GM19351 (cell line): ENCODE measurements at regions not wholly inside any gene's neighbourhood (a gene's known extent, or its start where the extent isn't known, plus 50 kb on each side); places are given as distances from the start of the nearest gene placed in this dataset.
"Not testable (repeated sequence)": the region's sequence is repeated elsewhere in the genome, so short reads cannot be mapped to it uniquely, and the experiment has no call there.

Experiments used
- ATAC-seq: cut with Tn5 transposase; IDR thresholded peaks from one replicate; pipeline ENCODE4 v1.9.1; 2021; ENCODE audit warnings: mild to moderate bottlenecking, moderate library complexity; ENCODE audit not compliant: unreplicated experiment

GRCh38 chr2:187610450-187610849, 56.2 kb upstream of the TFPI start:
- ATAC-seq = not testable (repeated sequence)

GRCh38 chr2:187612857-187613256, 58.6 kb upstream of the TFPI start:
- ATAC-seq = no peak

DNA sequence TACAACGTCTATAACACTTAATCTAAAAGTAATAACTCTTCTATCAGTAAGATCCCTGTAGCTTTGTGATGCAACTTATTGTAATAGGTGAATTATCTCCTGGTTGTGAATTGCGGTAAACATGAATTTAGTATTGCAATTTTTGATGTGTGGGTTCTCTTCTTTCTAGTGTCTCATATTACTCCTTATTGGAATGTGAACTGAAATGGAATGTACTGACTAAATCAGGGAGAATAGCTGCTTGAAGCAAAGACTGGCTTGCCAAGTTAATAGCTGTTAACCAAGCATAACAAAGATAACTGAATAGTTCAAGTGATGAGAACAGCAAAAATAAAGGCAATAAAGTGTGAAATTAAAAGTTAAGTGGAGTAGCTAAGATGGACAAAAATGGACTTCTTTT, 60.5 kb upstream of the TFPI start:
- ATAC-seq = no peak

DNA sequence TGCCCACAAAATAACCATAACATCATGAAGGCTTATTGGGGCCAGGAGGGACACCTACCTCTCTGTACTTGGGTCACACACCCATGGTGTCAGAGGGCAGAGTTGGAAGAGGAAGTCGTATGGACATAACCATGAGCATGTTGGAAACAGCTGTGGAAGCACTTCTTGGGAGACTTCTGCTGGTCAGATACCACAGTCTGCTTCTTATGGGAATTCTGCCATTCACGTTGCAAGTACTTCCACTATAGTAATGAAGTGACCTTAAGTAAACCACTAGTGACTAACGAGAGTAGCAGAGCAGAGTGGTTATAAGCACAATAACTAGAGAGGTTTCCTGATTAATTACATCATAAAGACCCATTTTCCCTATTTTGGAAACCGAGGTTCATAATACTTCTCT, 61.1 kb upstream of the TFPI start:
- ATAC-seq = no peak

DNA sequence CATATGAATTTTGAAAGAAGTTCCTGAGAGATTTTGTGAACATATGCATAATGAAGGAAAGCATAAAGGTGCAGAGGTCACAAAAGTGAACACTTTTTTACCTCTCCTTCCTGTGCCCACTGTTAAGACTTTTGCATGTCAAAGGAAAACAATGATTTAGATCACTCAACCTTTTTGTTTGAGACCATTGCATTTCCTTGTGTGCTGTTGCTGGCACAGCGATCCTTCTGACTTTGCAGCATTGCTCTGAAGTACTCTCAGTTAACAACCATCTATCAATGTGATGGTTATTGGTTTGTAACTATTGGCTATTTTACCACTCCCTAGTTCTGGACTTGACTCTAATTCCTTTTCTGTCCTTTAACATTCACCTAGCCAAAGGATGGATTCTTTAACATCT, 61.7 kb upstream of the TFPI start:
- no peak for ATAC-seq

GRCh38 chr2:187617120-187617519, 62.9 kb upstream of the TFPI start:
- ATAC-seq = no peak

DNA sequence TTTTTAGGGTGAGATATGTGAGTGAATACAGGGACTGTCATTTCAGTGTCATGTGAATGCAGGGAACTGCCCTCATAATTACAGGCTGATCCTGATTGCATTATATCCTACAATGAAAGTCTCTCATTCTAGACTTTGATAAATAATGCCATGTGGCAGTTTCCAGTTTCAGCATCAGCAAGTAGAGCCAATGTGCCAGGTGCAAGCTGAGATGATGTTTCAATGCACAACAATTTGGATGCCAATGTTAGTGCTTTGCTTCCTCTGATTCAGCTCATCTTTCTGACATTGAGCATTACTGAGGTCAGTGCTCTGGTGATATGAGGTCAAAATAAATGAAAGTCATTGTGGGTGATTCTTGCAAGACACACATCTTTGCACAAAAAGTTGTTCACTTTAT, 63.7 kb upstream of the TFPI start:
- ATAC-seq = no peak

GRCh38 chr2:187618813-187619212, 64.6 kb upstream of the TFPI start:
- ATAC-seq = no peak

- no peak for ATAC-seq
Observed at GRCh38 chr2:187627153-187627552, 72.9 kb upstream of the TFPI start.

DNA sequence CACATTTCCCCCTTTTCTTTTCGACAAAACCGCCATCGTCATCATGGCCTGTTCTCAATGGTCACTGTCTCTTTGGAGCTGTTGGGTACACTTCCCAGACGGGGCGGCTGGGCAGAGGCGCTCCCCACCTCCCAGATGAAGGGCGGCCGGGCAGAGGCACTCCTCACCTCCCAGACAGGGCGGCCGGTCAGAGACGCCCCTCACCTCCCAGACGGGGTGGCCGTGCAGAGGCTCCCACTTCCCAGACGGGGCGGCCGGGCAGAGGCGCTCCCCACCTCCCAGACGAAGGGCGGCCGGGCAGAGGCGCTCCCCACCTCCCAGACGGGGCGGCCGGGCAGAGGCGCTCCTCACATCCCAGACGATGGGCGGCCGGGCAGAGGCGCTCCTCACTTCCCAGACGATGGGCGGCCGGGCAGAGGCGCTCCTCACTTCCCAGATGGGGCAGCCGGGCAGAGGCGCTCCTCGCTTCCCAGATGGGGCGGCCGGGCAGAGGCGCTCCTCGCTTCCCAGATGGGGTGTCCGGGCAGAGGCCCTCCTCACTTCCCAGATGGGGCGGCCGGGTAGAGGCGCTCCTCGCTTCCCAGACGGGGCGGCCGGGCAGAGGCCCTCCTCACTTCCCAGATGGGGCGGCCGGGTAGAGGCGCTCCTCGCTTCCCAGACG, 82.6 kb upstream of the TFPI start:
- not testable (repeated sequence) for ATAC-seq

DNA sequence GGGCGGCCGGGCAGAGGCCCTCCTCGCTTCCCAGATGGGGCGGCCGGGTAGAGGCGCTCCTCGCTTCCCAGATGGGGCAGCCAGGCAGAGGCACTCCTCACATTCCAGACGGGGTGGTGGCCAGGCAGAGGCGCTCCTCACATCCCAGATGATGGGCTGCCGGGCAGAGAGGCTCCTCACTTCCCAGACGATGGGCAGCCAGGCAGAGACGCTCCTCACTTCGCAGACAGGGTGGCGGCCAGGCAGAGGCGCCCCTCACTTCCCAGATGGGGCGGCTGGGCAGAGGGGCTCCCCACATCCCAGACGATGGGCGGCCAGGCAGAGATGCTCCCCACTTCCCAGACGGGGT, 83.1 kb upstream of the TFPI start:
- ATAC-seq = not testable (repeated sequence)

GRCh38 chr2:187637771-187638170, 83.5 kb upstream of the TFPI start:
- not testable (repeated sequence) for ATAC-seq

DNA sequence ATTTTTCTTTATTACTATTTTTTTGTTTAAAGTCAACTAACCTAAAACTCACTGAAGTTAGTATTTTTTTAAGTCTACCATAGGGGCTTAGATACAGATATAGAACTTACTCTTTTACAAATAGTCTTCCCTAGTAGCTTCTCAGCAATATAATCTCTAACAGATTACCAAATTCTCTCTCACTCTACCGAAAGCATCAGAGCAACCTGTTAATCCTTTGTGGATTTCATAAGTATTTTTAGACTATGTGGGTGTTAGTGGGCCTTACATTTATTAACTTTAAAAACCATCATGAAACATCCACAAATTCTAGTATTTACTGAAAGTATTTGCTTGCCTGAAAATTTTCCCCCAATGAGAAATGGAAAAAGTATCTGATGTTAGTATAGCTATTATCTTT, 84.6 kb upstream of the TFPI start:
- ATAC-seq = no peak

DNA sequence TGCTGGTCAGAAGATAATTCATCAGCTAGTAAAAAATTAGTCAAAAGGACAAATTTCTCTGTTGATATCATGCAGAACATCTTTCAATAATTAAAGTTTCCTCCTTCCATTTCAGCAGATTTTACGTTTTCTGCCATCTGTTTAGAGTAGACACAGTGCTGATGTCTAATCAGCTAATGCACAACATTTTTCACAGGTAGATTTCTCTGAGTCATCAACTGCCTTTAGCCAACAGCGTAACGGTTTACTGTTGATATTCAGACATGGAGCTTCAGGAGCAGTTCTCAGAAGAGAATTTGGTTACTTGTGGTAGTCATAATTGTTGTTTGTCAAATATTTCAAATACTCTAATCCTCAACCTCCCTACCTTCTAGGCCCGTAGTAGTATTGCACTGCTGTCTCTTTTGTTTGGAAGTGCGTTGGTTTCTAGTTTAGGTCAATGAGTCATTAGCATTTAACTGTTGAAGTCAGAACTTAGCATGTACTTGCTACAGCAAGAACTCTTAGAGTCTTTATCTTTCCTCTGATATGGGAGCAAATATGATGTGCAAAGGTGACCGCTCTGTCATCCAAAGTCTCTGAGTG, 86.8 kb upstream of the TFPI start:
- no peak for ATAC-seq

GRCh38 chr2:187642498-187642897, 88.3 kb upstream of the TFPI start:
- no peak for ATAC-seq

- no peak for ATAC-seq
Observed at GRCh38 chr2:187644486-187644885, 90.3 kb upstream of the TFPI start.

DNA sequence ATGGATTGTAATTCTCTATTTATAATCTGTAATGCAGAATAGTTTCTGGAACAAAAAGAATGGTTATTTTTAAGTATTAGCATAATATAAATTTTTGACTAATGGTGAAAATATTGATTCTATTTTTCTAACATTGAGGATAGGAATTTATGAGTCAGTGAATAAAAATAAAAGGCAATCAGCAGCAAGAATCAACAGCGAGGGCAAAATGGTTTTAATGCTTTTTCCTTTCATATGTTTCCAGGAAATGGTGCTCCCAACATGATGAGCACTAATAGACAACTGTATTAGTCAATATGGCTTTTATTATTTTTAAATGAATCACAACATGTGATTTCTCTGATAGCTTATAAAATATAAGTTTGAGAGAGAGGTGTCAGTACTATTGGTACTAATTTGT, 90.7 kb upstream of the TFPI start:
- no peak for ATAC-seq

DNA sequence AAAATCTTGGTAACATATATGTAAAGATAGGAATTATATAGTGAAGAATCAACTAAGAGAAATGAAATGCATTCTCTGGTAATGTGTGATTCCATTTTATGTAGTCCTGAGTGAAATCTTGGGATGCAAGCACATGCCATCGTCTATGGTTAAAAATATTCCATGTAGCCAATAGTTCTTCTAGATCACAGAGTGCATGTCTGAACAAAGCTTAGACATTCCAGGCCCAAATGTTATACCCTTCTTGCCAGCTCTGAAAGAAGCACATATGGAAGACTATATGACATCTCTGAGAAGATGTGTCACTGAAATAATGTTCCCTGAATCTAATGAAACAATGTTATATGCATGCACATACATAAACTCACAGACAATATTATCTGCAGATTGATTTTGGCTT, 92.3 kb upstream of the TFPI start:
- ATAC-seq = no peak

GRCh38 chr2:187654535-187654934, 100.3 kb upstream of the TFPI start:
- no peak for ATAC-seq

DNA sequence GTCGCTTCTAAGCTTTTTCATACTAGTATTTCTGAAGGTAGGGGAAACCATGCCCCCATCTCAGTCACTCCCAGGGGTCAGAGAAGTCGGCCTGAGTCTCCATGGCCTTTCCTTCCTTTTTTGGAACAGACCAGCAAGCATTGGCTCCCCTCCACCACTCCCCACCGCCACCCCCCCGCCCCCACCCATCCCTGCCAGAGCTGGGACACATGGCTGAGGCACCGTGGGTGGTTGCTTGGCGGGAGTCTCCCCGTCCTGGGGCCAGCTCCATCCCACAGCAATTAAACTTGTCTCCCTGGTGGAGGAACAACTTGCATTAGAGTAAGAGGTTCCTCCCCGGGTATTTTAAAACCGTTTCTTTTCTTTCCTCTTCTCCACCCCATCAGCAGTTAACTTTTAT, 100.8 kb upstream of the TFPI start:
- no peak for ATAC-seq

DNA sequence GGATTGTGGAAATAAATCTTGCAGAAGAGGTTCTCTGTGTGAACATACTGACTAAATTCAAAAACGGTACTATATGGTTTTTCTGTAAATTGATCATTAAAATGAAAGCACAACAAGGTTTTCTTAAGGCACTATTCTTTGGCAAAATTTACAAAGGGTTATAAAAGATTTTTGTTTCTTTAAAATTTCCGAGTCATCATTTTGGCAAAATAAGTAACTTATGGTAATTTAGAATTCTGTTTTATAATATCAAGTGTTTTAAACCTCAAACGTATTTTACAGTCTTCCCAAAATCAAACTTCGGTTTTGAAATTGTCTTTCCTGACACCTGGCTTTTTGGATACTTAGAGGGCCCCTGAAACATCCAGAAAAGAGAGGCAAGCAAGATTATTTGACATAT, 101.9 kb upstream of the TFPI start:
- no peak for ATAC-seq

GRCh38 chr2:187658952-187659525, 104.8 kb upstream of the TFPI start:
- peak; percentile 69 for ATAC-seq

- not testable (repeated sequence) for ATAC-seq
Observed at GRCh38 chr2:187676050-187676449, 121.8 kb upstream of the TFPI start.
